NT2/D1 (cell line): ENCODE measurements at regions not wholly inside any gene's neighbourhood (a gene's known extent, or its start where the extent isn't known, plus 50 kb on each side); places are given as distances from the start of the nearest gene placed in this dataset.
"Not testable (repeated sequence)": the region's sequence is repeated elsewhere in the genome, so short reads cannot be mapped to it uniquely, and the experiment has no call there.

Experiments
- SUZ12 ChIP-seq: IDR thresholded peaks from 2 replicates; pipeline ENCODE4 v1.6.1; 2011; ENCODE audit not compliant: insufficient read length, insufficient read depth; ENCODE audit errors: extremely low read depth
- YY1 ChIP-seq: IDR thresholded peaks from 2 replicates; pipeline ENCODE4 v1.6.1; 2011; ENCODE audit not compliant: insufficient read length, insufficient read depth
- ZNF274 ChIP-seq: IDR thresholded peaks from 2 replicates; pipeline ENCODE4 v1.6.1; 2011; ENCODE audit warnings: mild to moderate bottlenecking, low read depth, low read length

GRCh38 chr20:41731198-41731597, 113.0 kb upstream of the CHD6 start:
- TF ChIP-seq SUZ12, ZNF274, YY1: not testable (repeated sequence)
